Testis (tissue), 2 donors: ENCODE measurements at regions not wholly inside any gene's neighbourhood (a gene's known extent, or its start where the extent isn't known, plus 50 kb on each side); places are given as distances from the start of the nearest gene placed in this dataset.
"Not testable (repeated sequence)": the region's sequence is repeated elsewhere in the genome, so short reads cannot be mapped to it uniquely, and the experiment has no call there.

Source experiments
- DNase-seq: peaks from one replicate; pipeline ENCODE4 v3.0.0-alpha.2; 2019
- H3K27ac ChIP-seq, 2 donors: fragments of 200-600 bp; sonication (generic); one replicate each; pipeline ENCODE4 v1.5.1; 2019
- H3K27me3 ChIP-seq: fragments of 200-600 bp; sonication (generic); one replicate; pipeline ENCODE4 v1.5.1; 2019
- H3K36me3 ChIP-seq: fragments of 200-600 bp; sonication (generic); one replicate; pipeline ENCODE4 v1.5.1; 2017; ENCODE audit warnings: low read depth; ENCODE audit errors: missing control alignments
- H3K4me1 ChIP-seq: fragments of 200-600 bp; sonication (generic); one replicate; pipeline ENCODE4 v1.5.1; 2019
- H3K4me3 ChIP-seq, 2 donors: fragments of 200-600 bp; sonication (generic); one replicate each; pipeline ENCODE4 v1.5.1; 2017 to 2019
- H3K9me3 ChIP-seq: fragments of 200-600 bp; sonication (generic); one replicate; pipeline ENCODE4 v1.5.1; 2017
- POLR2A ChIP-seq: fragments of 450-650 bp; IDR thresholded peaks from one replicate; pipeline ENCODE4 v1.6.1; 2017; ENCODE audit warnings: antibody characterized with exemption, mild to moderate bottlenecking, moderate library complexity
- WGBS, 2 donors: methylation state at CpG; one replicate each; pipeline ENCODE4 v1.1.5; 2018; 5-methylcytosine and 5-hydroxymethylcytosine counted together
- intact Hi-C: fragments of 100-400 bp; cut with DNase I; formaldehyde crosslinking; loops from one replicate; pipeline ENCODE4 v1.15.1; 2023; ENCODE audit warnings: low total_unique reads
- TF ChIP-seq, protein P1 (sequence below), 3 experiments: fragments of 450-650 bp in 2 of 3; fragments of 200-600 bp in 1 of 3; sonication (generic) in 1 of 3; IDR thresholded peaks; one replicate each; pipeline ENCODE4 v1.5.1; 2016 to 2019; ENCODE audit warnings: antibody characterized with exemption in 3 of 3, mild to moderate bottlenecking in 2 of 3, moderate library complexity in 1 of 3

DNA sequence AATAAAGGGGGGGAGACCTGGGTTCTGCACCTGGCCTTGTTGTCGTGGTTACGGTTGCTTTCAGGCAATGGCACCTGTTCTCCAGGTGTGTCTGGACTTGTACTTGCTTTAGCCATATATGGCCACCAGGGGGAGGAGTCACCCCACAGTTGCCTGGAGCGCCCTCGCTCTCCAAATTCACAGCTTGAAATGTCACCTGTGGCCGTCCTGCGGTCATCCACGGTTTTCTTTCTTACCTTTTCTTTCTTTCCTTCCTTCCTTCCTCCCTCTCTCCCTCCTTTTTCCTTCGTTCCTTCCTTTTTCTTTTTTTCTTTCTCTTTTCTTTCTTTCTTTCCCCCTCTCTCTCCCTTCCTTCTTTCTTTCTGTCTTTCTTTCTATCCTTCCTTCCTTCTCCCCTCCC lies 157.2 kb upstream of the ZNF92 start:
- Histone ChIP-seq H3K27ac (no peak overlapping the region), H3K4me3 (no peak overlapping the region), H3K36me3 (no peaks in the 10 kb centered on the region), H3K27me3 (no peaks in the 10 kb centered on the region), H3K9me3 (no peaks in the 10 kb centered on the region), H3K4me1 (no peaks in the 10 kb centered on the region)
- intact Hi-C loops, result no loop called here
- peak; percentile 63 for DNase-seq
- TF ChIP-seq, protein P1, sequence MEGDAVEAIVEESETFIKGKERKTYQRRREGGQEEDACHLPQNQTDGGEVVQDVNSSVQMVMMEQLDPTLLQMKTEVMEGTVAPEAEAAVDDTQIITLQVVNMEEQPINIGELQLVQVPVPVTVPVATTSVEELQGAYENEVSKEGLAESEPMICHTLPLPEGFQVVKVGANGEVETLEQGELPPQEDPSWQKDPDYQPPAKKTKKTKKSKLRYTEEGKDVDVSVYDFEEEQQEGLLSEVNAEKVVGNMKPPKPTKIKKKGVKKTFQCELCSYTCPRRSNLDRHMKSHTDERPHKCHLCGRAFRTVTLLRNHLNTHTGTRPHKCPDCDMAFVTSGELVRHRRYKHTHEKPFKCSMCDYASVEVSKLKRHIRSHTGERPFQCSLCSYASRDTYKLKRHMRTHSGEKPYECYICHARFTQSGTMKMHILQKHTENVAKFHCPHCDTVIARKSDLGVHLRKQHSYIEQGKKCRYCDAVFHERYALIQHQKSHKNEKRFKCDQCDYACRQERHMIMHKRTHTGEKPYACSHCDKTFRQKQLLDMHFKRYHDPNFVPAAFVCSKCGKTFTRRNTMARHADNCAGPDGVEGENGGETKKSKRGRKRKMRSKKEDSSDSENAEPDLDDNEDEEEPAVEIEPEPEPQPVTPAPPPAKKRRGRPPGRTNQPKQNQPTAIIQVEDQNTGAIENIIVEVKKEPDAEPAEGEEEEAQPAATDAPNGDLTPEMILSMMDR (IDR thresholded peaks at IDR 0.05), result peak in 2 of 3 experiments; percentile 32 to 63
- TF ChIP-seq POLR2A, result no peak
- 36% methylated on average over 8 of the region's 8 CpGs for WGBS, 2 donors

DNA sequence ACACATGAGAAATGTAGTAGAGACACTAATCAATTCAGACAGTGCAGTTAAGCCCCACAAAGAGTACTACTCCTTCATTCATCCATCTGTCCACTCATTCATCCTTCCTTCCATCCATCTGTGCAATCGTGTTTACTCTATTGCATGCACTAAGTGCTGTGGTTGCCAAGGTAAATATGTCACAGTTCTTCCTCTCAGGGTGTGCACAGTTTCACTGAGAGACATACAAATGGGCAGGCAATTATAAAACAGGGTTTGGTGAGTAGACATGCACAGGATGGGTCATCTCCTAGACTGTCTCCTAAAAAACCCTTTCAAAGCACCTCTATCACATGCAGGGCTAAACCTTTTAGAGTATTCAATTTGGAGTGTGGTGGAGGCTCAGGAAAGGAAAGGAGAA lies 160.4 kb upstream of the ZNF92 start:
- H3K27ac ChIP-seq, intact Hi-C loops: not testable (repeated sequence)
- WGBS, 2 donors, result 46 to 69% methylated on average over 1 of the region's 1 CpG

DNA sequence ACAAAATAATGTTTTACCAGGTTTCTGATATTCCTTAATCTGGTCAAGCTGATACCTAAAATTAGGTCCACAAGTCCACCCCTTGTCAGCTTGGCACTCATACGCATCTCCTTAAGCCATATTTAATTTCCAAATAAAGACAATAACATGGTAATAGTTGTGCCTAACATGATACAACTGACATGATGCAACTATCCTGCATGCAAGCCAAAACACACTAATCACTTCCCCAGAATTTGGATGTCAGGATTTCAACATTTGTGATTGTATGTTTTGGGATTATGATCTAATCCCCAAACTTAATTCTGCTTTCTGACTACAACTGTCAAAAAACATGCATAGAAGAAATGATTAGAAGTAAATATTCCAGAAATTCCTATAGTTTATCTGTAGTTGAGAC lies 174.4 kb upstream of the ZNF92 start:
- H3K27me3 ChIP-seq, H3K4me3 ChIP-seq, H3K36me3 ChIP-seq, intact Hi-C loops, H3K9me3 ChIP-seq, H3K4me1 ChIP-seq, H3K27ac ChIP-seq, DNase-seq: not testable (repeated sequence)
- 100% methylated on average over 1 of the region's 1 CpG; no CpG with 5 or more reads in 1 of the 2 donors for WGBS, 2 donors

More for the DNA sequence above, 160.4 kb upstream of the ZNF92 start:
- not testable (repeated sequence) for H3K9me3 ChIP-seq, H3K4me1 ChIP-seq, DNase-seq, H3K4me3 ChIP-seq, H3K36me3 ChIP-seq, H3K27me3 ChIP-seq

DNA sequence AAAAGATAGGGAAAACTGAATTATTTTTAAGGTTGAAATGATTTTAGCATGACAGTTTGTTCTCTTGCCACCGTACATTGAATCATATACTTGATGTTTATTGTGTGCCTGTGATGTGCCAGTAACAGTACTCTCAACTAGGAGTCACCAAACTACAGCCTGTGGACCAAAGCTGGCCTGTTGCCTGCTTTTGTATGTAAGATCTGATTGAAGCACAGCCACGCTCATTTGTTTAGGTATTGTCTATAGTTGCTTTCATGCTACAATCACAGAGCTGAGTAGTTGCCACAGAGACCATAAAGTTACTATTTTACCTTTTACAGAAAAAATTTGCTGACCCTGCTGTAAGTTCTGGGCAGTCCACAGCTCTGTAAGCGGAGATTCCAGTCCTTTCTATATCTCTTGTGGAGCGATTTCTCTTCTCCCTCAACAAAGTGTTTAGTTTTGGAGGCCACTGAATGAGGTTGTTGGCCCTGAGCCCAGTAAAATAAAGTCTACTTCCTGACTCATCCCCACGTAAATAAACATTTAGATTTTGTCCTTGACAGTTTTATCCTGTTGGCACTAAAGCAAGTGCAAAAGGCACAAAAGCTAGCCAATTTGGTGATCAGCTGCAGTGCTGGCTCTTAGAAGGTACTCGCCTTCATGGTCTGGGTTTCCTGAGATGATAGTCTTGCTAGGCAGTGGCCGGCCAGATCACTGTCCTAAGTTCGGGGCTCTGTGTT lies 180.2 kb upstream of the ZNF92 start:
- H3K36me3 ChIP-seq, H3K4me3 ChIP-seq, intact Hi-C loops, H3K27me3 ChIP-seq, H3K27ac ChIP-seq, H3K9me3 ChIP-seq, H3K4me1 ChIP-seq: not testable (repeated sequence)
- 28 to 50% methylated on average over 4 of the region's 8 CpGs for WGBS, 2 donors
- DNase-seq, result peak; percentile 19

DNA sequence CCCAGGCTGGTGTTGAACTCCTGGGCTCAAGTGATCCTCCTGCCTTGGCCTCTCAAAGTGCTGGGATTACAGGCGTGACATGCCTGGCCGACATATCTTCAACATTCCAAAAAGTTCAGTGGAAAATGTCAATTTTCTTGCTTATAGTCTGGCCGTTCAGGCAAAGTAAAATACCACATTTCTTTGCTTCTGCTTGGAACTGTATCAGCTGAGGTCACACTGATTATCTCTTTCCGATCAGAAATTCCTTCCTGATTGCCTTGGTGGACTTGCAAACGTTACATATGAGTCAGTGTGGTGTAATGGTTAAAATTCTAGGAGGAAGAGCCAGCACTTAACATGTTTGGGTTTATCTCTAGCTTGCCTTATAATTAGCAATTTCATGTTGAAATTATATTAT lies 170.6 kb upstream of the ERV3-1 start:
- H3K36me3 ChIP-seq, H3K27ac ChIP-seq, DNase-seq, H3K9me3 ChIP-seq, intact Hi-C loops, H3K27me3 ChIP-seq, H3K4me1 ChIP-seq, H3K4me3 ChIP-seq: not testable (repeated sequence)
- WGBS, 2 donors, result 78 to 85% methylated on average over 5 of the region's 5 CpGs

DNA sequence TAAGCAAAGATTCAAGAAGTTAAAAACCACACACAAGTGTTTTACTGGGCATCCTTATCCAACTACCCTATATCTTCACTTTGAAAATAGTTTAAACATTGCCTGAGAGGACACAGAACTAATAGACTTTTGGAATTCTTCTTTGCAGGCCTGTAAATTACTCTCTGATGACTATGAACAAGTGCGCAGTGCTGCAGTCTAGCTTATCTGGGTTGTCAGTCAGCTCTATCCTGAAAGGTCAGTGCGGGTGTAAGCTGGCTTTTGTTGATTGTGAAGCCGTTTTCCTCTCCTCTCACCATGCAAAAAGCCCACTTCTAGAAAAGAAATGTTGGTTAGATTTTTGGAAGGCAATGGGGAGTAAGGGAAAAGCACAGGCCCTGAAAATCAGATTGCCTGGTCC lies 143.6 kb upstream of the ERV3-1 start:
- intact Hi-C loops, H3K27me3 ChIP-seq, H3K4me3 ChIP-seq, H3K4me1 ChIP-seq, H3K9me3 ChIP-seq, DNase-seq, H3K27ac ChIP-seq, H3K36me3 ChIP-seq: not testable (repeated sequence)
- WGBS, 2 donors, result no CpG with 5 or more reads among the region's 3 CpGs

DNA sequence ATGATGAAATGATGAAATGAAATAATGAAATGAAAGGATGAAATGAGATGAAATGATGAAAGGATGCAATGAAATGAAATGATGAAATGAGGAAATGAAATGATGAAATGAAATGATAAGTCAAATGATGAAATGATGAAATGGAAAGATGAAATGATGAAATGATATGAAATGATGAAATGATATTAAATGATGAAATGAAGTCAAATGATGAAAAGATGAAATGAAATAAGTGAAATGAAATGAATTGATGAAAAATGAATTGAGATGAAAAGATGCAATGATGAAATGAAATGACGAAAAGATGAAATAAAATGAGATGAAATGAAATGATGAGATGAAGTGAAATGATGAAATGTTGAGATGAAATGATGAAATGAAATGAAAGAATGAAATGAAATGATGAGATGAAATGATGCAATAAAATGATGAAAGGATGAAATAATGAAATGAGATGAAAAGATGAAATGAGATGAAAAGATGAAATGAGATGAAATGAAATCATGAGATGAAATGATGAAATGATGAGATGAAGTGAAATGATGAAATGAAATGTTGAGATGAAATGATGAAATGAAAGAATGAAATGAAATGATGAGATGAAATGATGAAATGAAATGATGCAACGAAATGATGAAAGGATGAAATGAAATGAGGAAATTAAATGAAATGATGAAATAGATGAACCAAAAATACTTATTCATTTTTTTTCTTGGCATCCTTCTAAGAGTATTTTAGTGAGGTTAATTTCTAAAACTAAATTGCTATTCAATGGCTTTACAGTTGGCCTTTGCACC lies 139.8 kb upstream of the ERV3-1 start:
- DNase-seq, intact Hi-C loops, H3K4me3 ChIP-seq, H3K36me3 ChIP-seq, H3K9me3 ChIP-seq, H3K27me3 ChIP-seq, H3K4me1 ChIP-seq, H3K27ac ChIP-seq: not testable (repeated sequence)
- WGBS, 2 donors, result 93 to 96% methylated on average over 2 of the region's 2 CpGs

DNA sequence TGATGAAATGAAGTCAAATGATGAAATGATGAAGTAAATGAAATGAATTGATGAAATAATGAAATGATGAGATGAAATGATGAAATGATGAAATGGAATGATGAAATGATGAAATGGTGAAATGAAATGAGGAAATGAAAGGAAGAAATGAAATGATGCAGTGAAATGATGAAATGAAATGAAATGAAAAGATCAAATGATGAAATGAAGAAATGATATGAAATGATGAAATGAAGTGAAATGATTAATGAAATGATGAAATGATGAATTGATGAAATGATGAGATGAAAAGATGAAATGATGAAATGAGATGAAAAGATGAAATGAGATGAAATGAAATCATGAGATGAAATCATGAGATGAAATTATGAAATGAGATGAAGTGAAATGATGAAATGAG lies 139.2 kb upstream of the ERV3-1 start:
- intact Hi-C loops, H3K27me3 ChIP-seq, H3K4me1 ChIP-seq: not testable (repeated sequence)

DNA sequence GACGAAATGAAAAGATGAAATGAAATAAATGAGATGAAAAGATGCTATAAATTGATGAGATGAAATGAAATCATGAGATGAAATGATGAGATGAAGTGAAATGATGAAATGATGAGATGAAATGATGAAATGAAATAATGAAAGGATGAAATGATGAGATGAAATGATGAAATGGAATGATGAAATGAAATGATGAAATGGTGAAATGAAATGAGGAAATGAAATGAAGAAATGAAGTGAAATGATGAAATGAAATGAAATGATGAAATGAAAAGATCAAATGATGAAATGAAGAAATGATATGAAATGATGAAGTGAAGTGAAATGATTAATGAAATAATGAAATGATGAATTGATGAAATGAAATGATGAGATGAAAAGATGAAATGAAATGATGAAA lies 138.5 kb upstream of the ERV3-1 start:
- H3K36me3 ChIP-seq, DNase-seq, H3K9me3 ChIP-seq, H3K4me1 ChIP-seq, intact Hi-C loops, H3K27ac ChIP-seq, H3K27me3 ChIP-seq, H3K4me3 ChIP-seq: not testable (repeated sequence)
- 75 to 89% methylated on average over 1 of the region's 1 CpG for WGBS, 2 donors

More for the DNA sequence above, 139.2 kb upstream of the ERV3-1 start:
- not testable (repeated sequence) for H3K9me3 ChIP-seq, H3K27ac ChIP-seq, H3K36me3 ChIP-seq, H3K4me3 ChIP-seq, DNase-seq

DNA sequence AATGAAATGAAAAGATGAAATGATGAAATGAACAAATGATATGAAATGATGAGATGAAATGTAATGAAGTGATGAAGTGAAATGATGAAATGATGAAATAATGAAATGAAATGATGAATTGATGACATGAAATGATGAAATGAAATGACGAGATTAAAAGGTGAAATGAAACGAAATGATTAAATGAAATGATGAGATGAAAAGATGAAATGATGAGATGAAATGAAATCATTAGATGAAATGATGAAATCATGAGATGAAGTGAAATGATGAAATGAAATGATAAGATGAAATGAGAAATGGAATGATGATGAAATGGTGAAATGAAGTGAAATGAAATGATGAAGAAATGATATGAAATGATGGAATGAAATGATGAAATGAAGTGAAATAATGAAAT lies 138.1 kb upstream of the ERV3-1 start:
- H3K27ac ChIP-seq, DNase-seq, H3K4me3 ChIP-seq, H3K4me1 ChIP-seq, H3K27me3 ChIP-seq, H3K9me3 ChIP-seq, intact Hi-C loops, H3K36me3 ChIP-seq: not testable (repeated sequence)
- 88 to 96% methylated on average over 2 of the region's 2 CpGs for WGBS, 2 donors

DNA sequence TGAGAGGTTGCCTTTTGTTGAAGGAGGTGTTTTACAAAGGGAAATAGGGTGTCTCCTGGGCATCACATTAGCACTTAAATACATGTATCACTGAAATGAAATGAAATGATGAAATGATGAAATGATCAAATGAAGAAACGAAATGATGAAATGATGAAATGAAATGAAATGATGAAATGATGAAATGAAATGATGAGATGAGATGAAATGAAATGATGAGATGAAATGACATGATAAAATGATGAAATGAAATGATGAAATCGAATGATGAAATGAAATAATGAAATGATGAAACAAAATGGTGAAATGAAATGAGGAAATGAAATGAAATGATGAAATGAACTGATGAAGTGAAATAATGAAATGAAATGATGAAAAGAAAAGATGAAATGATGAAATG lies 137.6 kb upstream of the ERV3-1 start:
- H3K27ac ChIP-seq, DNase-seq, H3K9me3 ChIP-seq, H3K4me3 ChIP-seq, H3K36me3 ChIP-seq, intact Hi-C loops, H3K27me3 ChIP-seq, H3K4me1 ChIP-seq: not testable (repeated sequence)
- 77% methylated on average over 2 of the region's 2 CpGs for WGBS, 2 donors
